Right atrium auricular region (tissue), 2 donors: ENCODE measurements at regions not wholly inside any gene's neighbourhood (a gene's known extent, or its start where the extent isn't known, plus 50 kb on each side); places are given as distances from the start of the nearest gene placed in this dataset.
"Not testable (repeated sequence)": the region's sequence is repeated elsewhere in the genome, so short reads cannot be mapped to it uniquely, and the experiment has no call there.

Experiments
- DNase-seq: peaks from one replicate; pipeline ENCODE4 v3.0.0-alpha.2; 2019; ENCODE audit warnings: low spot score
- H3K27ac ChIP-seq, 2 donors: fragments of 200-600 bp; sonication (generic); 1 replicate in 1 of 2; 2 replicates in 1 of 2; pipeline ENCODE4 v1.5.1; 2016 to 2019
- H3K27me3 ChIP-seq, 2 donors: fragments of 200-600 bp; sonication (generic); one replicate each; pipeline versions ENCODE4 v1.5.1 to v1.6.0; 2017 to 2019
- H3K36me3 ChIP-seq: fragments of 200-600 bp; sonication (generic); one replicate; pipeline ENCODE4 v1.5.1; 2016
- H3K4me1 ChIP-seq, 2 donors: fragments of 200-600 bp; sonication (generic); one replicate each; pipeline versions ENCODE4 v1.5.1 to v1.6.0; 2017 to 2019
- H3K4me3 ChIP-seq, 2 donors: fragments of 200-600 bp; sonication (generic); 1 replicate in 1 of 2; 2 replicates in 1 of 2; pipeline ENCODE4 v1.5.1; 2017 to 2019; ENCODE audit warnings: mild to moderate bottlenecking in 1 of 2, moderate library complexity in 1 of 2
- H3K9me3 ChIP-seq, 2 donors: fragments of 200-600 bp; sonication (generic); one replicate each; pipeline ENCODE4 v1.5.1; 2019
- CTCF ChIP-seq, 2 donors: fragments of 200-600 bp; sonication (generic); IDR thresholded peaks; one replicate each; pipeline ENCODE4 v1.5.1; 2019; ENCODE audit warnings: antibody characterized with exemption in 2 of 2

- no peak for DNase-seq
- H3K4me1 ChIP-seq = no peaks in the 10 kb centered on the region
- no peak overlapping the region for H3K4me3 ChIP-seq
- no peak for TF ChIP-seq CTCF (IDR thresholded peaks at IDR 0.05)
- no peaks in the 10 kb centered on the region for H3K36me3 ChIP-seq
- H3K9me3 ChIP-seq = peaks cover 0 to 21% of the 10 kb centered on the region in 2 donors
- H3K27me3 ChIP-seq = no peaks in the 10 kb centered on the region
- H3K27ac ChIP-seq = no peak overlapping the region
Observed at GRCh38 chr7:51827631-51828030, 511.0 kb upstream of the COBL start.

- no peak for TF ChIP-seq CTCF (IDR thresholded peaks at IDR 0.05)
Observed at GRCh38 chr7:51824050-51824449, 507.4 kb upstream of the COBL start.

GRCh38 chr7:51823437-51823836 lies 506.8 kb upstream of the COBL start:
- no peak for TF ChIP-seq CTCF (IDR thresholded peaks at IDR 0.05)
- Histone ChIP-seq H3K27me3 (no peaks in the 10 kb centered on the region), H3K27ac (no peak overlapping the region), H3K36me3 (no peaks in the 10 kb centered on the region), H3K4me1 (no peaks in the 10 kb centered on the region), H3K4me3 (no peak overlapping the region), H3K9me3 (no peaks in the 10 kb centered on the region)
- no peak for DNase-seq

More at GRCh38 chr7:51824050-51824449, 507.4 kb upstream of the COBL start:
- Histone ChIP-seq H3K9me3 (no peaks in the 10 kb centered on the region), H3K27me3 (no peaks in the 10 kb centered on the region), H3K27ac (no peak overlapping the region), H3K36me3 (no peaks in the 10 kb centered on the region), H3K4me1 (no peaks in the 10 kb centered on the region), H3K4me3 (no peak overlapping the region)
- DNase-seq = no peak

- TF ChIP-seq CTCF (IDR thresholded peaks at IDR 0.05) = no peak
- no peaks in the 10 kb centered on the region for H3K36me3 ChIP-seq
- no peak for DNase-seq
- H3K9me3 ChIP-seq = no peaks in the 10 kb centered on the region
- H3K4me3 ChIP-seq = no peak overlapping the region
- no peaks in the 10 kb centered on the region for H3K4me1 ChIP-seq
- no peaks in the 10 kb centered on the region for H3K27me3 ChIP-seq
- no peak overlapping the region for H3K27ac ChIP-seq
Observed at GRCh38 chr7:51817694-51818225, 501.2 kb upstream of the COBL start.

- not testable (repeated sequence) for H3K4me1 ChIP-seq, H3K27ac ChIP-seq, H3K9me3 ChIP-seq, DNase-seq, H3K36me3 ChIP-seq, H3K4me3 ChIP-seq, H3K27me3 ChIP-seq
Observed at GRCh38 chr7:51805783-51806431, 489.3 kb upstream of the COBL start.

- Histone ChIP-seq H3K9me3 (no peaks in the 10 kb centered on the region), H3K36me3 (no peaks in the 10 kb centered on the region), H3K4me1 (no peaks in the 10 kb centered on the region), H3K27ac (no peak overlapping the region), H3K4me3 (no peak overlapping the region), H3K27me3 (no peaks in the 10 kb centered on the region)
- no peak for TF ChIP-seq CTCF (IDR thresholded peaks at IDR 0.05)
- no peak for DNase-seq
Observed at GRCh38 chr7:51802718-51803117, 486.1 kb upstream of the COBL start.
